GM18511 (cell line): ENCODE measurements at regions not wholly inside any gene's neighbourhood (a gene's known extent, or its start where the extent isn't known, plus 50 kb on each side); places are given as distances from the start of the nearest gene placed in this dataset.
"Not testable (repeated sequence)": the region's sequence is repeated elsewhere in the genome, so short reads cannot be mapped to it uniquely, and the experiment has no call there.

Experiments used
- ATAC-seq: cut with Tn5 transposase; IDR thresholded peaks from one replicate; pipeline ENCODE4 v1.9.1; 2021; ENCODE audit warnings: mild to moderate bottlenecking, moderate library complexity; ENCODE audit not compliant: unreplicated experiment

DNA sequence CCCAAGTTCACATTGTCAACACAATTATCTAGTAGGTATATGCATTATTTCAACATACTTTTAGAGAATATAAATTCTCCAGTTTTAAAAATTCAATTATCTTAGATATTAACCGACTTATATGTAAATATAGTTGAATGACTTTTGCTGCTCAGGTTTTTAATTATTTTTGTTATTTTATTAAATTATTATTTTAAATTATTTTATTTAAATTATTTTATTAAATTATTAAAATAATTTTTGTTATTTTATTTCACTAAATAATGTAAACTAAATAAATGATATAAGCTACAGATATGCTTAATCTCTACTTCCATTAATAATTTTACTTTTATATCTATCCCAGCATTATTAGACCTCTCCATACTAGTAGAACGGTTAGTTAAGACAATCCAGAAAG is 544.3 kb upstream of the ARRDC3 start:
- ATAC-seq = no peak

DNA sequence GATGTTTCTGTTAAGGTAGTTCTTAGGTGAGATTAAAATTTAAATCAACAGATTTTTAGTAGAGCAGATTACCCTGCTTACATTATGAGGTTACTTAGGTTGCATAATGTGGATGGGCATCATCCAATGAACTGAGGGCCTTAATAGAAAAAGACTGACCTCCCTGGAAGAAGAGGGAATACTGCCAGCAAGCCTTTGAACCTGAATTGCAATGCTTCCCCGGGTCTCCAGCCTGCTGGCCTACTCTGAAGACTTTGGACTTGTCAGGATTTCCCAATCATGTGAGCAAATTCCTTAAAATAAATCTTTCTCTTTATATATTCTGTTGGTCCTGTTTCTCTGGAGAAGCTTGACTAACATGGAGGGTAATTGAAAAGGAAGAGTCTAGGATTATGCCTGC is 542.1 kb upstream of the ARRDC3 start:
- no peak for ATAC-seq

- not testable (repeated sequence) for ATAC-seq
Observed at GRCh38 chr5:91917037-91917814, 534.1 kb upstream of the ARRDC3 start.

DNA sequence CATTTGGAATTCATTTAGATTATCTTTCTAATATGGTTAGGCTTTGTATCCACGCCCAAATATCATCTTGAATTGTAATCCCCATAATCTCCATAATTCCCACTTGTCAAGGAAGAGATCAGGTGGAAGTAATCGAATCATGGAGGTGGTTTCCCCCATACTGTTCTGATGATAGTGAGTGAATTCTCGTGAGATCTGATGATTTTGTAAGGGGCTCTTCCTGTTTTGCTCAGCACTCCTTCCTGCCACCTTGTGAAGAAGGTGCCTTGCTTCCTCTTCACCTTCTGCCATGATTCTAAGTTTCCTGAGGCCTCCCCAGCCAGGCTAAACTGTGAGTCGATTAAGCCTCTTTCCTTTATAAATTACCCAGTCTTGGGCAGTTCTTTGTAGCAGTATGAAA is 527.5 kb upstream of the ARRDC3 start:
- ATAC-seq = no peak

DNA sequence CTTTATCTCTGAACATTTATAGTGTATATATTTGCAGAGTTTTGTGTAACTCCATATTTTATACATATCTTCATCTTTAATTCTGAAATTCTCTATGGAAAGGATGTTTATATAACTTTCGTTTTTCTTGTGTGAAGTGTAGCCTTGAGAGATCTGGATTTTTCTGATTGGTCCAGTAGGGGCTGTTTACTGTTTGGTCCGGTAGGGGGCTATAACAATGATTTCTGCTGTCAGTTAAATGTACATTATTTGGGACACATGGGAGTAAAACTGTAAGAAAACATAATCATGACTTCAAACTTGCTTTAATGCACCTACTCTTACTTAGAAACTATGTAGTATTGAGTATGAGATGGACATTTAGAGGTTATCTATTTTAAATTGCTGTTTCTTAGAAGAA is 527.1 kb upstream of the ARRDC3 start:
- ATAC-seq = no peak

DNA sequence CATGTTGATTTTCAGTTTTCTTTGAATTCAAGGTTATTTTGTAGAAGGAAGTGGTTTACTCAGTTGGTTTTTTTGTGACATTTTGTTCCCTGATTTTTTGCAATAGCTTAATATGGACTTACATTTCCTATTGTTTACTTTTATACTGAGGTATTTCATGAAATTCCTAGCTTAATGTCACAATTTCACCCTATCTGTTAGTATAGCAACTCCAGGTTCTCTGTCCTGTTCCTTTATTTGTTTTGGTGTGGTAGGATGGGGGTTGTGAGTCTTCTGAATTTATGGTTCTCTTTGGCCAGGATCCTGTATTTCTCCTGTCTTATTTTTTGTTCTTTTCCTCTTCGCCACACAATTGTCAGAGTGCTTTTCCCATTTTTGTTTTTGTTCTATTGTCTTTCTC is 523.4 kb upstream of the ARRDC3 start:
- no peak for ATAC-seq

DNA sequence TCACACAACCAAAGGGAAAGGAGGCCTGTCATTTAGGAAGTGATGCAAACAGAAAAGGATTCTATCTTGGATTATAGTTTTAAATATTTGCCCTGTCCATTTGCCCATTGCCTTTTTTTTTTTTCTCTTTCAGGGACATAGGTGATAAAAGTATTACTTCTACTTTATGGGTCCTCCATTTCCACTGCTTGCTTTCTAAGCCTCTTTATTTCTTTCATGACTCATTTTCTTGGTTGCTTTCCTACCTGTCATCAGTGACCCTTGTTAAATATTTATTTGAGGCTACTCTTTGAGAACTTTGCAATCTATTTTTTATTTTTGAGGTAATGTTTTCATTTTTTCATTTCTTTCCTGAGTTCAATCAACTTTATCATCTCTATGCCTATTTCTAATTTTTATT is 522.9 kb upstream of the ARRDC3 start:
- no peak for ATAC-seq

- no peak for ATAC-seq
Observed at GRCh38 chr5:91898898-91899297, 515.8 kb upstream of the ARRDC3 start.

- no peak for ATAC-seq
Observed at GRCh38 chr5:91898019-91898418, 514.9 kb upstream of the ARRDC3 start.

DNA sequence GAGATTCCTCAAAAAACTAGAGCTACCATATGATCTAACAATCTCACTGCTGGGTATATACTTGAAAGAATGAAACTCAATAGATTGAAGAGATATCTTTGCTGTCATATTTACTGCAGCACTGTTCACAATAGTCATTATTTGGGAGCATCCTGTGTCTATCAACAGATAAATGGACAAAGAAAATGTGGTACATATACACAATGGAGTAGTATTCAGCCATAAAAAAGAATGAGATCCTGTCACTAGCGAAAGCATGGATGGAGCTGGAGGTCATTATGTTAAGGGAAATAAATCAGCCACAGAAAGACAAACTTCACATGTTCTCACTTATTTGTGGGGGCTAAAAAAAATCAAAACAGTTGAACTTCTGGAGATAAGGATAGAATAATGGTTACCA is 505.7 kb upstream of the ARRDC3 start:
- no peak for ATAC-seq

DNA sequence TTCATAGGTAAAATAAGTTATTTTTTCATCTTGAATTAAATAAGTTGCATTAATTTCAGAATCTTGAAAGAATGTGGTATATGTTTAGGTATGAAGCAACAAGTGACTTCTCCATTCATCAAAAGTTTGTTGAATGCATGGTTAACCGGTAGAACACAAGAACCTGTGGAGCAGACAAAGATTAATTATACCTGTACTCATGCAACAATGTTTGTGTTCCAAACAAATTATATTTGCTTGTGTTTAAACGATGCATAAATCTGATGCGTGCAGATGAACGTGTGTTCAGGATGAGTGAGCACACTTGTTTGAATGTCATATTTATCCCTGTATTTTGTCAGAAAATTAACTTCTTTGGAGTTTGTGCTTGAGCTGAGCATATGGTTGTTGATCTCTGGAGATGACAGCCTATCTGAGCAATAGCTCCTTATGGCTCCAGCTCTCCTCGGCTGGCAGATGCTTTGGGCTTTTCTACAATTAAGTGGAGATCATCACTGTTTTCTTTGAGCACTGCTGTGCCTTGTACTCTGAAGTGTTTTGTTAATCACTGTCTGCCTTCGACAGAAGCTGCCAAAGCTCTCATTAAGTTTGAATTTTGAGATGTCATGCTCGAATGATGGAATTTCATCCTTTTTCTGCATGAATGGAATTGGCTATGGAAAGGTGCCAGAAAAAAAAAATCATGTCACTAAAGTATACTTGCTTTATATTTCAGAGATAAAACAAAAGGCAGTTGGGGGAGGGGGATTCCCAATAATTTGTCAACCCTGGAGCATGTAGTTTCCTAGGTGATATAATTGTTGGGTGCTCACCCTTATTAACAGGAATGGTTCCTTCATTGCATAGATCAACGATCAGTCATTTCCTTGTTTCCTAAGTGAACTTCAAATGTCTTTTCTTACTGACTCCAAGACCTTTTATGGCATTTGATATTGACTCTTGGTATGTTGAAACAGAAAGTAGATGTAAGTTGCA is 502.5 kb upstream of the ARRDC3 start:
- no peak for ATAC-seq

- ATAC-seq = no peak
Observed at GRCh38 chr5:91884036-91884435, 500.9 kb upstream of the ARRDC3 start.

GRCh38 chr5:91875196-91875779 is 492.2 kb upstream of the ARRDC3 start:
- ATAC-seq = no peak

DNA sequence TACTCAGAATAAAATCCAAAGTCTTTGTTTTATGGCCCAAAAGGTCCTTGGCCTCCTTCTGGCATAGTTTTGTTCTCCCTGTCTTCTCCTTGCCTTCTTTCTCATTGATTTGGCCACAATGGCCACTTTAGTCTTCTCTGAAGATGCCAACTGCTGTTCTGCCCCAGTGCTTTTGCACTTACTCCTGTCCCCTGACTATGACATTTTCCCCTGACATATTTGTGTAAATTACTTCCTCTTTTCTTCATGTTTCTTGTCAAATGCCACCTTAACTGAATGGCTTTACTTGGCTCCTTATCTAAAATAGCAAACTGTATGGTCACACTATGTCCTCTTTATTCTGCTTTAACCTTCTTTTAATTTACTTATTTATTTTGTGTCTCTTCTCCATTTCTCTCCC is 484.7 kb upstream of the ARRDC3 start:
- no peak for ATAC-seq

DNA sequence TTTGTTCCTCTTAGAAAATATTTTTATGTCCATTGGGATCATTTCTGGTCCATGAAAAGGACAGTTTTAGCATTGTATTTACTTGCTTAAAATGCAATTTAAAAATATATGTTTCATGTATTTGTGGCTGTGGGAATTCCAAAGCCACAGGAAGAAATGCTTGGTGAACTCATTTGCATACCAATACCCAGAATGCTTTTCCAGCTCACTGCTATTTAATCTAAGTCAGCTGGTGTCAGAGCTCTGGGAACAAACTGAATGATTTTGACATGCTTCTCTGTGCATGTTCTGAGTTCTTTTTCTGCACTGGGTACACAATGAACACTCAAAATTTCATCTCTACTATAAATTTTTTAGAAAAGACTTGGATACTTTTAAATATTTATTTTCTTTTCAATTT is 482.8 kb upstream of the ARRDC3 start:
- ATAC-seq = no peak

DNA sequence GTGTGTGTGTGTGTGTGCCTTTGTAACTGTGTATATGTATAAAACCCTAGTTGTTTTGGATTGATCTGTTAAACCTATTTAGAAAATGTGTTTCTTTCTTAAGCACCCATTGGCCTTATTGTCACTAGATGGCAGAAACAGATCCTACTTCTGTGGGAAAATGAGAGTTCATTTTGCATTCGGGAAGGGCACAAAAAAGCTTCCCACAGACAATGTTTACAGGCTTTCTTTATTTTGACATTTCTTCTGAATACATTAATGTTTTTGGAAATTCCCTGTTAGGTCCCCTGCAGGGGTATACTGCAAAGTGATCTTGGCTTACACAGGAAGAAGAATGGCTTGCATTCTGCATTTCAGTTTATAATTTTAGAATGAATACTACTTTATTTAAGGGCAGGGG is 481.8 kb upstream of the ARRDC3 start:
- ATAC-seq = no peak

GRCh38 chr5:91851670-91852069 is 468.6 kb upstream of the ARRDC3 start:
- ATAC-seq = no peak

GRCh38 chr5:91850031-91850430 is 466.9 kb upstream of the ARRDC3 start:
- no peak for ATAC-seq

DNA sequence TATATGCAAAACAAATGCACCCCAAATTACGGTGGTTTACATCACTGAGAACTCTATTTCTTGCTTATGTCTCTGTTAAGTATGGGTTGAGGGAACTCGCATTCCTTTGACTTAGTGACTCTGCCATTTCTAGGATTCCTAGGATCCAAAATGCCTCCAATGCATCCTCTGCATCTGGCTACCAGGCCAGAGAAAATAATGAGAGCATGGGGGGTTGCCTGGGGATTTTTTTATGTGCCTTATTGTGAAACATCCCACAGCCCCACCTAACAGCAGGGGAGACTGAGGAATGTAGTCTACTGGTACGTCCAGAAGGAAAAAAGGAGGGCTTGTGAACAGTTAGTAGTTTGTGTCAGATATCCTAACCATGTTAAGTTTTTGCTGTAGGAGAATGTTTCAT is 466.0 kb upstream of the ARRDC3 start:
- ATAC-seq = no peak

DNA sequence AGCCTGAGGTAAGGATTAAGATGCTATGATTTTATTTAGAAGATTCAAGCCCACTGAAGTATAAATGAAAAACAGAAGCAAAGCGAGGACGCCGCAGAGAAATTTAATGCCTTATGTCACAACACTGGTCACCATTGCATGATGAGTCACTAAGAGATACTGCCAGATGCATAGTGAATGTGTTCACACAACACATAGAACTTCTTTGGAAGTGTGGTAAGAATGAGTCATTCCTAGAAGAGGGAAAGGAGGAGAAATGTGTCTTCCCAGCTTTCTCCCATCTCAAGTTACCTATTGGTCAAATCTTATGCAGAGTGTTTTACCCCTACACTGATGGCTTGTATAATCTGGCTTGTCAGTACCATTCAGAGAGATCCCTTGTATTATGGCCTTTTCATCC is 465.3 kb upstream of the ARRDC3 start:
- ATAC-seq = no peak

DNA sequence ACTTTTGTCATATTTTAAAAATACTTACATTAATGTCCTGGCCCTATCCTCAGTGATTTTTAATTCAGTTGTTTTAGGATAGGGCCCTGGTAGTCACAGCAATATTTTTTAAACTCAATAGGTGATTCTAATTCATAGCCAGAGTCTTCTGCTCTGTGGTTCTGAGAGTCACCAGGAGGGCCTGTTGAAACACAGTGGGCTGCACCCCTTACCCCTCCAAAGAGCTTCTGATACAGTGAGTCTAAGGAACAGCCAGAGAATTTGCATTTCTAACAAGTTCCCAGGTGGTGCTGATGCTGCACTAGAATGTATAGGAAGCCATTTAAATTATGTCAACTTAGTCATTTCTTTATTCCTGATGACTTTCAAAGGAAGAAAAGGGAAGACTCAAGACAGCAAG is 458.3 kb upstream of the ARRDC3 start:
- no peak for ATAC-seq

DNA sequence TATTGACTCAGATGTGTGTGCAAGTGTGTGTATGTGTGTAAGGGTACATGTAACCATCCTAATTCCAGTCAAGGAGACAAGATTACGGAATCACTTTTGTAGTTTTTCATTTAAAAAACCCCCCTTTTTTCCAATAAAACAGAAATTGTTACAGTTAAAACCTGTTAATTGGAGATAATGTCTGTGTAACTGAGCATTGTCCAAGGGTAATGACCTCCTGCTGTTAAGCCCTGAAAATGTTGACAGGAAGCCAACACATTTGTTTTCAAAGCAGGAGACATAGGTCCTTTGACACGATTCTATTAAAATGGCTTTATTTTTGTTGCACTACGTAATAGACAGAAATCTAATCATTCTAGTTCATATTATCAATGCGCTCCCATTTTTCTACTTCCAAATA is 457.3 kb upstream of the ARRDC3 start:
- ATAC-seq = no peak
